ENCODE measurements at regions not wholly inside any gene's neighbourhood (a gene's known extent, or its start where the extent isn't known, plus 50 kb on each side); places are given as distances from the start of the nearest gene placed in this dataset.

DNA sequence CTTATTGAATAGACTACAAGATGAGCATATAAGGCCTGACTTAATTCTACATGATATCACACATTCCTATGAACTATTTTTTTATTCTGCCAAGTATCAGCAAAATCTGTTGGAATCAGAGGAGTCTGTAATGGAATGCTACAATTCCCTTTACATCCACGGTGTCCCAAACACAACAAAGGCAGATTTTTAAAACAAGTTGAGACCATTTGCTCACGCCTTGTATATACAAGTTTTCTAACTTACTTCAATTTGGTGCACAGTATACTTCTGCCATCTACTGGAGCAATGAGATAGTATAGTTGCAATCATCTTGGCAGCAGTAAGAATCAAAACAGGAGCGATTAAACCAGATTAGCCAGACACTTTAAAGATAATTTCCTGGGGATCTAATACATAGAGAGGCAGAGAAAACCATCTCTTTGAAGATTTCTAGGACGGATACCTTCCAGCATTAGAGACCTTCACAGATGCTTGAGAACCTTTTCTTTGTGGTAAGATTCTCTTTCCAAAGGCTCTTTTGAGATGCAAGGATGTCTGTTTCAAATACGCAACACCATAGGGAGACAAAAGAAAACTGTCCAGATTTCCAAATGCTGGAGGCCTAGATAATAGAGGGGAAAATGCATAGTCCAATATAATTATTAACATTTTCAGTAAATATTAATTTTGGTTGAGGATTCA is 302.0 kb upstream of the MIR17HG start:
- TF ChIP-seq, protein P1, sequence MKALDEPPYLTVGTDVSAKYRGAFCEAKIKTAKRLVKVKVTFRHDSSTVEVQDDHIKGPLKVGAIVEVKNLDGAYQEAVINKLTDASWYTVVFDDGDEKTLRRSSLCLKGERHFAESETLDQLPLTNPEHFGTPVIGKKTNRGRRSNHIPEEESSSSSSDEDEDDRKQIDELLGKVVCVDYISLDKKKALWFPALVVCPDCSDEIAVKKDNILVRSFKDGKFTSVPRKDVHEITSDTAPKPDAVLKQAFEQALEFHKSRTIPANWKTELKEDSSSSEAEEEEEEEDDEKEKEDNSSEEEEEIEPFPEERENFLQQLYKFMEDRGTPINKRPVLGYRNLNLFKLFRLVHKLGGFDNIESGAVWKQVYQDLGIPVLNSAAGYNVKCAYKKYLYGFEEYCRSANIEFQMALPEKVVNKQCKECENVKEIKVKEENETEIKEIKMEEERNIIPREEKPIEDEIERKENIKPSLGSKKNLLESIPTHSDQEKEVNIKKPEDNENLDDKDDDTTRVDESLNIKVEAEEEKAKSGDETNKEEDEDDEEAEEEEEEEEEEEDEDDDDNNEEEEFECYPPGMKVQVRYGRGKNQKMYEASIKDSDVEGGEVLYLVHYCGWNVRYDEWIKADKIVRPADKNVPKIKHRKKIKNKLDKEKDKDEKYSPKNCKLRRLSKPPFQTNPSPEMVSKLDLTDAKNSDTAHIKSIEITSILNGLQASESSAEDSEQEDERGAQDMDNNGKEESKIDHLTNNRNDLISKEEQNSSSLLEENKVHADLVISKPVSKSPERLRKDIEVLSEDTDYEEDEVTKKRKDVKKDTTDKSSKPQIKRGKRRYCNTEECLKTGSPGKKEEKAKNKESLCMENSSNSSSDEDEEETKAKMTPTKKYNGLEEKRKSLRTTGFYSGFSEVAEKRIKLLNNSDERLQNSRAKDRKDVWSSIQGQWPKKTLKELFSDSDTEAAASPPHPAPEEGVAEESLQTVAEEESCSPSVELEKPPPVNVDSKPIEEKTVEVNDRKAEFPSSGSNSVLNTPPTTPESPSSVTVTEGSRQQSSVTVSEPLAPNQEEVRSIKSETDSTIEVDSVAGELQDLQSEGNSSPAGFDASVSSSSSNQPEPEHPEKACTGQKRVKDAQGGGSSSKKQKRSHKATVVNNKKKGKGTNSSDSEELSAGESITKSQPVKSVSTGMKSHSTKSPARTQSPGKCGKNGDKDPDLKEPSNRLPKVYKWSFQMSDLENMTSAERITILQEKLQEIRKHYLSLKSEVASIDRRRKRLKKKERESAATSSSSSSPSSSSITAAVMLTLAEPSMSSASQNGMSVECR (CRISPR knock-in tag; IDR thresholded peaks at IDR 0.05), result no peak
- no peak for TF ChIP-seq FOXK1 (CRISPR knock-in tag; IDR thresholded peaks at IDR 0.05; ENCODE audit: borderline replicate concordance)
- TF ChIP-seq POLR2A (conservative IDR thresholded peaks at IDR 0.05), result no peak
- no peak for TF ChIP-seq ZNF121 (CRISPR knock-in tag; conservative IDR thresholded peaks at IDR 0.05)
- no peak for TF ChIP-seq THRAP3 (IDR thresholded peaks at IDR 0.05; ENCODE audit: borderline replicate concordance)
- TF ChIP-seq, protein P2, sequence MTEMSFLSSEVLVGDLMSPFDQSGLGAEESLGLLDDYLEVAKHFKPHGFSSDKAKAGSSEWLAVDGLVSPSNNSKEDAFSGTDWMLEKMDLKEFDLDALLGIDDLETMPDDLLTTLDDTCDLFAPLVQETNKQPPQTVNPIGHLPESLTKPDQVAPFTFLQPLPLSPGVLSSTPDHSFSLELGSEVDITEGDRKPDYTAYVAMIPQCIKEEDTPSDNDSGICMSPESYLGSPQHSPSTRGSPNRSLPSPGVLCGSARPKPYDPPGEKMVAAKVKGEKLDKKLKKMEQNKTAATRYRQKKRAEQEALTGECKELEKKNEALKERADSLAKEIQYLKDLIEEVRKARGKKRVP (CRISPR knock-in tag; IDR thresholded peaks at IDR 0.05), result no peak
- no peak for TF ChIP-seq CHD1 (IDR thresholded peaks at IDR 0.05; ENCODE audit: low read length)
- TF ChIP-seq SMC3 (conservative IDR thresholded peaks at IDR 0.05; ENCODE audit: insufficient read depth, low read depth, low read length), result no peak
- TF ChIP-seq, protein P3, sequence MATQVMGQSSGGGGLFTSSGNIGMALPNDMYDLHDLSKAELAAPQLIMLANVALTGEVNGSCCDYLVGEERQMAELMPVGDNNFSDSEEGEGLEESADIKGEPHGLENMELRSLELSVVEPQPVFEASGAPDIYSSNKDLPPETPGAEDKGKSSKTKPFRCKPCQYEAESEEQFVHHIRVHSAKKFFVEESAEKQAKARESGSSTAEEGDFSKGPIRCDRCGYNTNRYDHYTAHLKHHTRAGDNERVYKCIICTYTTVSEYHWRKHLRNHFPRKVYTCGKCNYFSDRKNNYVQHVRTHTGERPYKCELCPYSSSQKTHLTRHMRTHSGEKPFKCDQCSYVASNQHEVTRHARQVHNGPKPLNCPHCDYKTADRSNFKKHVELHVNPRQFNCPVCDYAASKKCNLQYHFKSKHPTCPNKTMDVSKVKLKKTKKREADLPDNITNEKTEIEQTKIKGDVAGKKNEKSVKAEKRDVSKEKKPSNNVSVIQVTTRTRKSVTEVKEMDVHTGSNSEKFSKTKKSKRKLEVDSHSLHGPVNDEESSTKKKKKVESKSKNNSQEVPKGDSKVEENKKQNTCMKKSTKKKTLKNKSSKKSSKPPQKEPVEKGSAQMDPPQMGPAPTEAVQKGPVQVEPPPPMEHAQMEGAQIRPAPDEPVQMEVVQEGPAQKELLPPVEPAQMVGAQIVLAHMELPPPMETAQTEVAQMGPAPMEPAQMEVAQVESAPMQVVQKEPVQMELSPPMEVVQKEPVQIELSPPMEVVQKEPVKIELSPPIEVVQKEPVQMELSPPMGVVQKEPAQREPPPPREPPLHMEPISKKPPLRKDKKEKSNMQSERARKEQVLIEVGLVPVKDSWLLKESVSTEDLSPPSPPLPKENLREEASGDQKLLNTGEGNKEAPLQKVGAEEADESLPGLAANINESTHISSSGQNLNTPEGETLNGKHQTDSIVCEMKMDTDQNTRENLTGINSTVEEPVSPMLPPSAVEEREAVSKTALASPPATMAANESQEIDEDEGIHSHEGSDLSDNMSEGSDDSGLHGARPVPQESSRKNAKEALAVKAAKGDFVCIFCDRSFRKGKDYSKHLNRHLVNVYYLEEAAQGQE (IDR thresholded peaks at IDR 0.05; ENCODE audit: borderline replicate concordance), result no peak
- TF ChIP-seq, protein P3 (CRISPR knock-in tag; IDR thresholded peaks at IDR 0.05; ENCODE audit: low read depth), result no peak
- no peak for TF ChIP-seq TEAD4 (IDR thresholded peaks at IDR 0.05; ENCODE audit: low read length)
- TF ChIP-seq TEAD4 (CRISPR knock-in tag; IDR thresholded peaks at IDR 0.05; ENCODE audit: borderline replicate concordance), result no peak
- no peak for TF ChIP-seq CHD4 (IDR thresholded peaks at IDR 0.05; ENCODE audit: insufficient read depth, insufficient replicate concordance, low read depth, low read length, poor library complexity, severe bottlenecking)
- no peak for TF ChIP-seq ETV5 (CRISPR knock-in tag; IDR thresholded peaks at IDR 0.05; ENCODE audit: low read depth)
- TF ChIP-seq, protein P4, sequence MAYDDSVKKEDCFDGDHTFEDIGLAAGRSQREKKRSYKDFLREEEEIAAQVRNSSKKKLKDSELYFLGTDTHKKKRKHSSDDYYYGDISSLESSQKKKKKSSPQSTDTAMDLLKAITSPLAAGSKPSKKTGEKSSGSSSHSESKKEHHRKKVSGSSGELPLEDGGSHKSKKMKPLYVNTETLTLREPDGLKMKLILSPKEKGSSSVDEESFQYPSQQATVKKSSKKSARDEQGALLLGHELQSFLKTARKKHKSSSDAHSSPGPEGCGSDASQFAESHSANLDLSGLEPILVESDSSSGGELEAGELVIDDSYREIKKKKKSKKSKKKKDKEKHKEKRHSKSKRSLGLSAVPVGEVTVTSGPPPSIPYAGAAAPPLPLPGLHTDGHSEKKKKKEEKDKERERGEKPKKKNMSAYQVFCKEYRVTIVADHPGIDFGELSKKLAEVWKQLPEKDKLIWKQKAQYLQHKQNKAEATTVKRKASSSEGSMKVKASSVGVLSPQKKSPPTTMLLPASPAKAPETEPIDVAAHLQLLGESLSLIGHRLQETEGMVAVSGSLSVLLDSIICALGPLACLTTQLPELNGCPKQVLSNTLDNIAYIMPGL (CRISPR knock-in tag; IDR thresholded peaks at IDR 0.05), result no peak

Data from K562 (cell line).